Liver (tissue), 3 donors: ENCODE measurements at regions not wholly inside any gene's neighbourhood (a gene's known extent, or its start where the extent isn't known, plus 50 kb on each side); places are given as distances from the start of the nearest gene placed in this dataset.

ENCODE experiments used
- ATF3 ChIP-seq: IDR thresholded peaks from 2 replicates; pipeline ENCODE4 v1.6.1; 2016; ENCODE audit warnings: antibody characterized with exemption
- CTCF ChIP-seq: fragments of 150-350 bp; IDR thresholded peaks from 2 replicates; pipeline ENCODE4 v1.5.1; 2017; ENCODE audit warnings: improper control_type of control experiment, low read depth, low read length; ENCODE audit not compliant: missing input control
- EGR1 ChIP-seq, 2 donors: IDR thresholded peaks; 2 replicates each; pipeline ENCODE4 v1.6.1; 2016 to 2018; ENCODE audit warnings: antibody characterized with exemption in 2 of 2, low read depth in 2 of 2
- FOXA1 ChIP-seq: IDR thresholded peaks from 2 replicates; pipeline ENCODE4 v1.6.1; 2016; ENCODE audit warnings: antibody characterized with exemption
- GABPA ChIP-seq, 2 donors: IDR thresholded peaks in 1 of 2; conservative IDR thresholded peaks in 1 of 2; 2 replicates each; pipeline ENCODE4 v1.6.1; 2016; ENCODE audit warnings: antibody characterized with exemption in 2 of 2, mild to moderate bottlenecking in 1 of 2, moderate library complexity in 1 of 2
- HNF4A ChIP-seq, 2 donors: conservative IDR thresholded peaks; 2 replicates each; pipeline ENCODE4 v1.6.1; 2016; ENCODE audit warnings: antibody characterized with exemption in 2 of 2, mild to moderate bottlenecking in 2 of 2
- JUND ChIP-seq, 2 donors: IDR thresholded peaks; 2 replicates each; pipeline ENCODE4 v1.6.1; 2016; ENCODE audit warnings: antibody characterized with exemption in 2 of 2
- NR2F2 ChIP-seq: IDR thresholded peaks from 2 replicates; pipeline ENCODE4 v1.6.1; 2016; ENCODE audit warnings: antibody characterized with exemption
- RAD21 ChIP-seq, 2 donors: IDR thresholded peaks; 2 replicates each; pipeline ENCODE4 v1.6.1; 2016; ENCODE audit warnings: antibody characterized with exemption in 2 of 2, mild to moderate bottlenecking in 2 of 2
- REST ChIP-seq: IDR thresholded peaks from 2 replicates; pipeline ENCODE4 v1.6.1; 2016; ENCODE audit warnings: antibody characterized with exemption, mild to moderate bottlenecking
- YY1 ChIP-seq: IDR thresholded peaks from 2 replicates; pipeline ENCODE4 v1.6.1; 2016; ENCODE audit warnings: antibody characterized with exemption, mild to moderate bottlenecking
- ZBTB33 ChIP-seq: IDR thresholded peaks from 2 replicates; pipeline ENCODE4 v1.6.1; 2016; ENCODE audit warnings: antibody characterized with exemption
- TF ChIP-seq, protein P1 (sequence below): IDR thresholded peaks from 2 replicates; pipeline ENCODE4 v1.6.1; 2016; ENCODE audit warnings: antibody characterized with exemption
- donor health status: healthy.
- donor health status: healthy.

- TF ChIP-seq CTCF (no peak), JUND (IDR thresholded peaks at IDR 0.05) (no peak), FOXA1 (no peak), REST (no peak), GABPA (IDR thresholded peaks at IDR 0.05 in 1 of 2, conservative IDR thresholded peaks at IDR 0.05 in 1 of 2) (no peak), ATF3 (no peak), ZBTB33 (no peak), YY1 (no peak), NR2F2 (no peak), RAD21 (IDR thresholded peaks at IDR 0.05) (no peak), EGR1 (IDR thresholded peaks at IDR 0.05; ENCODE audit: low read depth in 2 of 2) (no peak), HNF4A (conservative IDR thresholded peaks at IDR 0.05) (no peak)
- TF ChIP-seq, protein P1, sequence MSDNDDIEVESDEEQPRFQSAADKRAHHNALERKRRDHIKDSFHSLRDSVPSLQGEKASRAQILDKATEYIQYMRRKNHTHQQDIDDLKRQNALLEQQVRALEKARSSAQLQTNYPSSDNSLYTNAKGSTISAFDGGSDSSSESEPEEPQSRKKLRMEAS: no peak
Measured at GRCh38 chr2:172342611-172343010, 84.8 kb upstream of the ITGA6 start.
